G401.6 (cell line): ENCODE measurements at regions not wholly inside any gene's neighbourhood (a gene's known extent, or its start where the extent isn't known, plus 50 kb on each side); places are given as distances from the start of the nearest gene placed in this dataset.

Experiments used
- FAIRE-seq: peaks from 2 replicates; lab custom pipeline; 2012; peaks lifted over from hg19 to GRCh38; lab: Jason Lieb, UNC

DNA sequence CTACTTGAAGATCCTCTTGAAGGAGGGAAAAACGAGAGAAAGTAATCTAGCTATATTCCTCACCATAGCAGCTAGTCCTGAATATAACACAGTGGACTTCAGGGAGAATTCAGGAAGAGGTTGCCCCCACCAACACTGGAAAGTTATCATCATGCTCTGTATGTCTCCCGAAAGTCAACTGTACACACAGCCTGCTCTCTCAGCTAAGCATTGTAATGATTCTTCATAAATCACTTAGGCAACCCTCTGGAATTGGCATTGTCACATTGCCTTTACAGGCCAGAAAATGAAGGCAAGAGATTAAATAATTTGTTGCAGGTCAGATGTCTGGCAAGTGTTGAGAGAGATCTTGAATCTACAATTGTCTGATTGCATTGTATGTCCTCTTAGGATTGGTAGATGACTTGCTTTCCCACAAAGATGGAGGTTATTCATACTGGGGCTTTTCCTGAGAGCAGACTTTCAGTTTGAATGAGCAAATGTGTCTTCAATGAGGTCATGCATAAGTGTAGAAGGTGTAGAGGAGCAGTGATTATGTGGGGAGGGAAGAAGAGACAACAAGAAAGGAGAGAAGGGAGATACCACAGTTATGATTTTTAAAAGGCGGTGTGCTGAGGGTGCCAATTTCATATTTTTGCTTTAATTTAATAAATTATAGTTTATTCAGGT, 667.2 kb downstream of the DCDC2C start:
- no peak for FAIRE-seq

DNA sequence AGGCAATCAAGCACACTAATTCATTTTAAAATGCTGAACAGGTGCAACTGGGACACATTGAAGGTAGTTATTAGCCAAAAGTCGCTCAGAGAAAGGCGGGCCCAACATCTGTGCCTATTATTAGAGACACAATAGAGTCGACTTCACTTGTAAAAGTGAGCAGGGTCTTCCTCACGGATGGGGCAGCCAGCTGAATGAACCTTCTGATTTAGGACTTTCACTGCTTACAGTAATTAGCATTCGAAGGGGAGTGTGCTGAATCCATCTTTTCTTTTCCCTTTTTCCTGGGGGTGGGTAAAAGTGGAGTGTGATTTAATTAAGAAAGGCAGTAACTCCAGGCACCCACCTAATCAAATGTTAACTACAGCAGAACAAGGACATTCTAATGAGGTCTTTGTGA, 677.7 kb downstream of the DCDC2C start:
- FAIRE-seq: no peak

DNA sequence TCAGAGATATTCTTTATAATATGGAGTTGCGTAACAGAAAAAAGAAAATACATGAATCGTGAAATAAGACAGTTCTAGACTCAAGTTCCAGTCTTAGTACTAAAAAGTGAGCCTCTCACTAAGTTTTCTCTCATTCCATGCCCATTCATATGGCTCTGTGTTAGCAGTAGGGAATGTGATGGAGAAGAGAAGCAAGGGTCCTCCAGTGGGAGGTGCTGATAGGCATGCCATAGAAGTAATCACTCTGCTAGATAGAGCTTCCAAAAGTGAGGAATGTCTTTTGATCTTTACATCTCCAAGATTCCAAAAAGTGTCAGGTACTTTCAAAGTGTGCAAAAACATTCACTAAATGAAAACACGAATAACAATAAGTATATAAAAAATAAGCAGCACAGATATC, 678.4 kb downstream of the DCDC2C start:
- FAIRE-seq: no peak

DNA sequence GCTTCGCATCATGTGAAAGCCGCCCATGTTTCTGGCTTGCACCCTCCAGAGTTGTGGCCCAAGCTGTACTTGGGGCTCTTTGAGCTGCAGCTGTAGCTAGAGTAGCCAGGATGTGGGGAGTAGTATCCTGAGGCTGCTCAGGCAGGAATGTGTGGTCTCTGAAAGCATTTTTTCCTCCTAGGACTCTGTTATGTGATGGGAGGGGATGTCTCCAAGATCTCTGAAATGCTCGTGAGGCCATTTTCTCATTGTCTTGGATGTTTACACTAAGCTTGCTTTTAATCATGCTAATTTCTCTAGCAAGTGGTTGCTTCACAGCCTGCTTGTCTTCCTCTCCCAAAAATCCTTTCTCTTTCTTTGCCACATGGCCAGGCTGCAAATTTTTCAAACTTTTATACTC, 687.6 kb downstream of the DCDC2C start:
- no peak for FAIRE-seq

DNA sequence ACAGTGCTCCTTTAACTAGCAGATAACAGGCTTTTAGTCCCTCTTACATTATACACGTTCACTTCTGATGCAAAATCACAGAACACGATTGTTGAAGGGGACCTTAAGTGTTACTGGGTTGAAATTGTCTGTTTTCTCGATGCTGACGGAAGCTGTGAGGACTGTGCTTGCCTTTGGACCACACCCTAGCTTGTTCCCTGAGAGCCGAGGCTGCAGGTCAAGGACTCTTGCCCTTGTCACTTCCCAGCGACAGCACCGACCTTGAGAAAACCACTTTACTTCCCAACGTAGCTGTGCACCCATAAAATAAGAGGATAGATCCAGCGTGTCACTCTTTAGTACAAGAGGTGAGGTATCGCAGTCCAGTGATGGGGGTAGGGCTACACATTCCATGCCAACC, 701.0 kb downstream of the DCDC2C start:
- FAIRE-seq: no peak

DNA sequence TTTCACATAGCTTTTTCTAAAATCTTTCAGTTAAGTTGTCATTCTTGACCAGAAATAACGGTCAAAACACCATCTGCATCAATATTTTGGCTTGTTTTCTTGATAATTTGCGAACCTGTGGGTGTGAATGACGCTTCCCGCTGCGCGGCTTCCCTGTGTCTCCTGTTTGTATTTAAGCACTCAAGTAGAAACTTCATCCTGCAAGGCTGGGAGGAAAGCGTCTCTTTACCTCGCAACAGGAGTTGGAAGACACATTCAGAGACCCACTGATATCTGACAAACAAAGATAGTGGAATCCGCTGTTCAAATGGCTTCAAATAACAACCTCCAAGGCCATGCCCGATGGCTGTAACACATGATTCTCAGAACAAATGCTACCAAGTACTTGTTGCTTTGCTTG, 704.9 kb downstream of the DCDC2C start:
- no peak for FAIRE-seq

DNA sequence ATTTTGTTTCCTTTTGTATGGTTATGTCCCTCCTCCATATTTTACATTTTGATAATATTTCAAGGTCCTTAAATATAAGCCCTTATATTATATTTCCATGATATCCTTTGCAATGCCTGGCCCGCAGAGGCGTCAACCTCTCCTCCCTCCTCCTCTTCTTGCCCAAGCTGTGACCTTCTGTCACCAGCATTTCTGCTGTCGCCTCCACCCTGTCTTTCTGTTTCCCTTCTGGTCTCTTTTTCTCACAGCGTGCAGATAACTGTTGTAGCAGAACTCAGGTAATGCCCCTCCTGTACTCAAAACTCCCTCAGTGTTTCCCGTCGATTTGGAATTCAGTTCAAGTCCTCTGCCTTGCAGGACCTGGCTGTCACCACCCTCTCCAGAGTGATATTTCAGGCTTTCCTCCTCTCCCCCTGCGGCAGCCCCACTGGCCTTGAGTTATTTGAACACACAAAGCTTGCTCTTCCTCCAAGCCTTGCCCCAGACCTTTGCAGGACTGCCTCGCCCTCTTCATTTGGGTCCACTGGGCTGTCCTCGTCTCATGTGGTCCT, 709.3 kb downstream of the DCDC2C start:
- FAIRE-seq: no peak

DNA sequence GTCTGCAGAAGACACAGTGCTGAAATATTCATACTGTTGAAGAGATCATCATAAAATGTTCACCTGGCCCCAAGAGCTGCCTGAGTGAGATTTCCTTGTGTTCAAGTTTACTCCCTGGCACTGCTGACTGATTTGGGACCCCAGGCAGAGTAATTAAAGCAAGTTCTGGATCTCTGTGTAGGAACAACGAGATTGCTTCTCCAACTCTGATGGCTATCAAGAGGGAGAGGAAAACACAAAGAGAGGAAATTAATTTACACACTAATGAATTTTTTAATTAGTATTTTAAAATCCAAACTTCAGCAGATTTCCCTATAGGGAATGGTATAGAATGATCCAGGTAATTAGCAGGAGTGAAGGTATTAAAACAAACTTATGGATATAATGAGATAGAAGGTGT, 711.8 kb downstream of the DCDC2C start:
- FAIRE-seq: no peak

DNA sequence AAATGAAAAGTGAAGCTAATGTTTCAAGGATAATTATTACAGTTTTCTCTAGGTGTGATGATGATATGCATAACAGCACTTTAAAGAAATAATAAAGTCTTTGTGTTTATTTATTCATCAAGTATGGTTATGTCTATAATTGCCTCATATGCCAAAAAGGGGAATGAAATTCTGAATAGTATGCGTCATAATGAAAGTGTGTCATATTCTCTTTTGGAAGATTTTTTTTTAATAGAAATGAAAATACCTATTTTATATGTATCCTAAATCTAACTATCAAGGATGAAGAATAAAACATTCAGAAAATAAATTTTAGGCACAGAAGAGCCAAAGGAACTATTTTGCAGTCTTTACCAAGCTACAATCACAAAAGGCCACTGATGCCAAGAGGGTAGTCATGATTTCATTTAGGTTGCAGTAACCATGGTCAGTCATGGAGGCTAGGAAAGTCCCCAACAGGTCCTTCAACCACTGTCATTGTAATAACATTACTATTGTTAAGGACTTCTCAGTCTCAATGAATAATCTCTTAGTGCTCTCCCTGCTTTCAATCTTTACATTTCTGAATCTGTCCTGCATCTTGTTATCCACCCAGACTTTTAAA, 712.5 kb downstream of the DCDC2C start:
- FAIRE-seq: no peak

DNA sequence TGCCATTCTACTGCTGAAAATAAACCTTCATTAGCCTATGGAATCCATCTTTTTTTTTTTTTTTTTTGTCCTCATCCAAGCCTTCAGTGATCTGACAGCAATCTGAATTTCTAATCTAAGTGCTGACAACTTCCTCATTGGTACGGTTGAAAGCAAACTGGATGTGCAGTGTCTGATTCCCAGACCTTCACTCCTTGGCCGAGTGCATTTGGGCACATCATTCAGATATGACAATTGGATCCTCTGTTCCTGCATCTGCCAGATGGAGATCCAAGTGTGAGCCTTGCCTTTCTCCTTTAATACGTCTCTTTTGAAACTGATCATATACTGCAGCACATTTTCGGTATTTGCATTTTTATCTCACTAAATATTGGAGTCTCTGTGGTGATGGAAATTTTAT, 713.1 kb downstream of the DCDC2C start:
- FAIRE-seq: no peak

DNA sequence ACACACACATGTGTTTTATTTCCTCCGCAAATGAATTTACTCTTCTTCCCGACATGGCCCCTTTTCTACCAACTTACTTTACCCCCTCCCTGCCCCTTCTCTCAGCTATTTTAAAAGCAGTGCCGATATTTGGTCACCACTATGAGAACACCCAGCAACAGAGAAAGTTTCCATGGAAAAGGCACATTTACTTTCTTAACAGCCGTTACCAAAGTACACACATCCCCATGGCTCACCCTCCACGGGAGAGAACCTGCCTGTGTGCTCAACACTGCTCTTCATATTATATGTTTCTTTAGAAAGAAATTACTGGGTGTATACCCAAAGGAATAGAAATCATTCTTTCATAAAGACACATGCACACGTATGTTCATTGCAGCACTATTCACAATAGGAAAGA, 714.4 kb downstream of the DCDC2C start:
- FAIRE-seq: no peak

DNA sequence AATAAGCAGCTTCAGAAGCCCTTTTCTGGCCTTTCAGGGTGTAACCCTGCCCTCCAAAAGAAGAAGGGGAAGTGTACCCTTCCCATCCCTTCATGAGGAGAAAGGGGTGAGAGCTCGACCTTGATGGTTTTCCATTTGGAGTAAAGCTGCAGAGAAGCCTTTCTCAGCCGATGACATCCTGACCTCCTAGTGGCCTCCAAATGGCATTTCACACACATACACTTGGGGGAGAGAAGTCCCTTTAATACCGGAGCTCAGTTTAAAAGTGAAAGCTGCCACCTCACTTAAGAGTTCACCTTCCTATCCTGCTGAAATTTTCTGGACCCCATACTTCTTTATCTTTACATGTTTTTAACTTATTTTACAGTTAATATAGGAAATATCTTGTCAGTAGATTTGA, 716.7 kb downstream of the DCDC2C start:
- FAIRE-seq: no peak

DNA sequence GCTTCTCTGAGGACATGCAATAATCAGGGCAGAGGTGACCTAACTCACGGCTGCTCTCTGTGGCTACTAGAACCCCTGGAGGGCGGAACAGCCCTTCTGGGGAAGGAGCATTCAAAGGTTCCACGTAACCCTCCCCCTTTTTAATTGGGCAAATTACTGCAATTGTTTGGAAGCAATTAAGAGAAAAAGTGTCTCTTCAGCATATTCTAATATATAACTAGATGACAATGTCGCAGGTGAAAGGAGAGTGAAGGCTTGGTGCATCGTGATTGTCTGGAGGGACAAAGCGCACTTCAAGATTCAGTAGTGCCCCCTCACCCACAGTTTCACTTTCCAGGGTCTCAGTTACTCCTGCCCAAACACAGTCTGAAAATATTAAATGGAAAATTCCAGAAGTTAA, 720.8 kb downstream of the DCDC2C start:
- no peak for FAIRE-seq

DNA sequence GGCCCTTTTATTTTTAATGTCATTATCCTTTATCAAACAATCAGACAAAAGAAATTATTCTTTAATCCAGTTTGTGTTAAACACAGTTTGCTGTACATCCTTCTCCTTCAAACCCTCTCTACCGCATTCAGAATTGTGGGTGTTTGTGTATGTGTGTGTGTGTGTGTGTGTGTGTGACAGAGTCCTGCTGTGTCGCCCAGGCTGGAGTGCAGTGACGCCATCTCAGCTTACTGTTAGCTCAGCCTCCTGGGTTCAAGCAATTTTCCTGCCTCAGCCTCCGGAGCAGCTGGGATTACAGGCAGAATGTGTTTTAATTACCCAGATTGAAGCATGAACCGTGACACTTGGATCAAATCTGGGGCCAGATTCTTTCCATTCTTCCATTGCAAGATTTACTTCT, 723.7 kb downstream of the DCDC2C start:
- FAIRE-seq: no peak

DNA sequence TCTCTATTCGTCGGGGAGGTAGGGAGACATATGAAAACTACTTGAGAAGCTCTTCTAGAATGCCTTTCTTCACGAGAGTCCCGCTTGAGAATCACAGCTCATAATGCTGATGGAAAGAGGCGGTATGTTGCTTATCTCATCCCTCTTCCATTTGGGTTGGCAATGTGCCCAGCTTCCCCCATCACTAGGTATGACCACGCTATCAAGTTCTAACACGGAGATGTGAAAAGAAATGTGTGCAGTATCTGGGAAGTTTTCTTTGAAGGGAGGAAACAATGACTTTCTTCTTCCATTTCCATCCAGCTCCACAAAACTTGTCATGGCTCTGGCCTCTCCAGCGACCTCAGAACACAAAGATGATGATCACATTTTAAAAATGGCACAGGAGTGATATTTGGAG, 742.4 kb downstream of the DCDC2C start:
- no peak for FAIRE-seq

DNA sequence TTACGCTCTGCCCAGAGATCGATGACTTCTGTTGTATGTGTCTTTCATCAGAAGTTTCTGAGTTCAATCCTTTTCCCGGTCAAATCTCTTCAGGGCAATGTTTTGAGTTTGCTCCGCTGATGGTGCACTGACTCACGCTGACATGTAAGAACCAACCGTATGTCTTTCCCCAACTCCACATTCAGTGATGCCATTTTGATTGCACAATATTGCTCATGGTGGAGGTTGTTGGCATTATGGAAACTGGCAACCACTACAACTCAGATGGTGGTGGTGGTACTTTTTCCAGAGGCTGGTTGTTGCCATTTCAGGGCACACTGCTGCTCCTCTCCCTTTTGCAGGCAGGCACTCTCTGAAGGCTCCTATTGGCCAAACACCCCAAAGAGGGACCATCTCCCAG, 751.5 kb downstream of the DCDC2C start:
- no peak for FAIRE-seq

DNA sequence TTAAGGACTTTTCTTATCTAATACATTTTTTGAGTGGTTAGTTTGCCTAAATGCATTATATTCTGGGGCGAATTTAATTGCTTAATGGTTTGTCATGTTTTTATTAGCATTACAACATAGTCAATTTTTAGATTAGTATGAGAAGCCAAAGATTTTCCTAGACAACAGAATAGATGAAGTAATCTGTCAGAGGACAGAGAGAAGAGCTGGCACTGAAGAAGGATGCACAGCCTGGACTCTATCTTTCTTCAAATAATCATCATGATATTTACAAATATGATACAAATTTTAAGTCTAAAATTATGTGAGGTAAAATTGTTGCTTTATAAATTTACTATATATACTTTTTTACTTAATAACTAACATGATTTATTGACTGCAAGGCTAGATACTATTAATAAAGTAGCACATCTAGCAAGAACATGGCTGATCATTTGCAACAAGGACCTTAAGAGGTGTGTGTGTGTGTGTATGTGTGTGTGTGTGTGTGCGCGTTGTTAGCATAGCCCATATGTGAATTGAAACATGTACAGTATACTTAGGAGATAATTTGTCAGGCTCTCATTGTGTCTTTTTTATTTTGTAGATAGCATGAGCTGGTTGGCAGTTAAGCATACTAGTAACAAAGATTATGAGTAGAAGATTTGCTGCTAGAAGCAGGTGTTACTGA, 752.2 kb downstream of the DCDC2C start:
- no peak for FAIRE-seq

DNA sequence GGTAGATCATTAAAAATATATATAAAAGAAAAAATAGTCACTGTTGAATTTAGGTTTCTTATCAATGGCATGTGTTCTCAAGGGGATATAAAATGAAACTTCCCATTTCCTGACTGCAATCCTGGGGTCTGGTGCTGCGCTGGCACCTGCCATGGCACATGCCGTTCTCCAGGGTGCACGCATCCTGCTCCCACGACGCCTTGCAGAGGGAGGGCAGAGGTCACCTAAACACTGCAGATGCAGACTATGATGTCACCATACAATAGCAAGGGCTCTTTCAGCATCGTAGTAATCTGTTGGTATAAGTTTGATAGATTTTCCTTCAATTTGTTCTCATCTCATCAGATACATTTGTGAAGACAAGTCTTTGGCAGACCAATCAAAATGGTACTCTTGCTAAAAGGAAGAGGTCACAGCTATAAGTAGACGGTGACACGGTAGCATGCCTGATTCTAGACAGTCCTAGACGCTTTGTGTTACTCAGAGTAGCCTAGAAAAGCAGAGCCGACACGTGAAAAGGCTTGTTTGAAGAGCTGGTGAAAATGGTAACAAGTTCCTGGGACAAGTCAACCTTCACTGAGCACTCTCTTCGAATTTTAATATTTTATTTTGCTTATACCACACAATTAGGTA, 761.4 kb downstream of the DCDC2C start:
- FAIRE-seq: no peak

DNA sequence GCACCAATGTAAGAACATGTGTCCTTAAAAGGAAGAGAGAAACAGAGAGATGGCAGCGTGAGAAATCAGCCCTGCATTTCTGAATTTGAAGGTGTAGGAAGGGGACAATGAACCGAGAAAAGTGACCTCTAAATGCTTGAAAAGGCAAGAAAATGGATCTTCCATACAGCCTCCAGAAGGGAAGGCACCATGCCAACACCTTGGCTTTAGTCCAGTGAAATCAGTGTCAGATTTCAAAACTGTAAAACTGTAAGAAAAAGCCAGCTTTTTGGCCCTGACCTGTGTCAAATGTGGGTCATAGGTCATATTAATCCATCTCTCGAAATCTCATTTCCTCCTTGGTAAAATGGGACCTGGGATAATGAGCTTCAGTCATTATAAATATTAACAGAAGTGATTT, 762.3 kb downstream of the DCDC2C start:
- no peak for FAIRE-seq

DNA sequence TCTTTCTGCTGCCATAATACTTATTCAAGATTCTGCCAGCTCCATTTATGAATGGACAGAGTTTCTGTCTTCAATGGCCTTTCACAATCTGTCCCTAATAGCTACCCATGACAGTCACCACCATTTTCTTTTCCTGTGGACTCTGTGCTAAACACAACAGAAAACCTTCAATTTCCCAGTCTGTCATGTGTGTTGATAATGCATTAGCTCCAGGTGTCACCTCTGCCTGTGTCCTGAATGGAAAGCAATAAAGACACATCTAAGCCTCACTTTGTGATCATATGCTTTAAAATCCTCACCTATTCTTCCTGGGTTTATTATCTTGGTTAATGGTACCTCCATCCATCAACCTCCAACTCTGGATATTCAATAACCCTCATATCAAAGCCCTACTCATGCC, 772.2 kb downstream of the DCDC2C start:
- FAIRE-seq: no peak

DNA sequence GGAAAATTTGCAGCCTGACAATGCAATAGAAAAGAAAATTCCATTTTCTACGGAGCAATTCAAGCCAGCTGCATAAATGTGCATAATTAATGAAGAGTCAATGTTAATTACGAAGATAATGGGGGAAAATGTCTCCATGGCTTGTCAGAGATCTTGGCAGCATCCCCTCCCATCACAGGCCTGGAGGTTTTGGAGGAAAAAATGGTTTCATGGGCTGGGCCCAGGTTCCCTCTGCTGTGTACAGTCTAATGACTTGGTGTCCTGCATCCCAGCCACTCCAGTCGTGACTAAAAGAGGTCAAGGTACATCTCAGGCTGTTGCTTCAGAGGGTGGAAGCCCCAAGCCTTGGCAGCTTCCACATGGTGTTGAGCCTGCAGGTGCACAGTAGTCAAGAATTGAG, 779.7 kb downstream of the DCDC2C start:
- FAIRE-seq: no peak

DNA sequence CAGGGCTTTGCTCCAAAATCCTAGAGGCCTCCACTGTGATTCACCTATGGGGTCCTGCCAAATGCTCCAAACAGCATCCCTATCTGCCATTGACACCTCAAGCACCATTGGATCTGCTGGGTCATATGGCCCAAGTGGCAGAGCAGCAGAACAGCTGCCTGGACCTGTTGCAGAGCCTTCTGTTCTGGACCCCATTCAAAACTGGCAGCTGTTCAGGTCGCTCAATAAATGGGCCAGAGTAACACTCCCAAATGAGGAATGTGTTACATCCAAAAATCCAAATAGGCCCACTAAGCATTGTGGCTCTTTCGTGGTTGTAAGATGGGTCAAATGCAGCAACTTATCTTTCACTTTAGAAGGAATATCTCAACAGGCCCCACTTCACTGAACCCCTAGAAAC, 783.6 kb downstream of the DCDC2C start:
- no peak for FAIRE-seq

DNA sequence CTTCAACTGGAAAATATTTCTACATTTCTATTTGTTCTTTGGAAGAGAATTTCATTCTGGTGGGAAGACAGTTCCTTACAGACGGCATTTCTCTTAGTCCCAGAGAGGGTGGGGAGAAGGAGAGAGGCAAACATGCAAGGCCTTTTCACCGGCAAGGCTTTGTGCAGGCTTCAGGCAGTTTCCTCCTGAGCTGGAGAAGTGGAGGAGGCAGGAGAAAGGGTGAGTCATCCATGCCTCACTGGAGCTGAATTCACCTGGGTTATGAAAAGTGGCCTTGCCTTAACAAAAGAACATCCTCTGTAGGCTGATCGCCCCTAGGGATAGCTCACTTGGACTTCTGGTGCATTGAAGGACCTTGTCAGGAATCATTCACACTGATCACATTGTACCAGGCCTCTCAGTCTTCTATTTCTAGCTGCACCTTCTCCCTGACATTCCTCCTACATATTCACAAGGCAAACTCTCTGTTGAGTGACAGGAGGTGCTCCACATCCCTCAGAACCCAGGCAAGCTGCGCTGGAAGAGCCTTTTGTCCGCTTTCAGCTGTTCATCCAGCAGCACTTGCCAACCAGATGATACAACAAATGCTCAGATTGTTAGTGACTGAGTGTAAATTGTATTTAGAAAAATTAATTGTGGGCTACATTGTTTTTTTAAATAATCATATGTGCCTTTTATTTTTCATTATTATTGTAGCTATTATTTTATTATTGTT, 796.1 kb downstream of the DCDC2C start:
- FAIRE-seq: no peak
